ENCODE measurements at regions not wholly inside any gene's neighbourhood (a gene's known extent, or its start where the extent isn't known, plus 50 kb on each side); places are given as distances from the start of the nearest gene placed in this dataset.

GRCh38 chr2:2696325-2696724, 365.2 kb upstream of the MYT1L start:
- TF ChIP-seq CTCF (IDR thresholded peaks at IDR 0.05; ENCODE audit: control extremely low read depth, extremely low read depth, low read depth, missing control alignments), result no peak
- DNase-seq (ENCODE audit: extremely low spot score), result no peak
- ChIA-PET POLR2A (no interaction called here), CTCF (no interaction called here)

DNA sequence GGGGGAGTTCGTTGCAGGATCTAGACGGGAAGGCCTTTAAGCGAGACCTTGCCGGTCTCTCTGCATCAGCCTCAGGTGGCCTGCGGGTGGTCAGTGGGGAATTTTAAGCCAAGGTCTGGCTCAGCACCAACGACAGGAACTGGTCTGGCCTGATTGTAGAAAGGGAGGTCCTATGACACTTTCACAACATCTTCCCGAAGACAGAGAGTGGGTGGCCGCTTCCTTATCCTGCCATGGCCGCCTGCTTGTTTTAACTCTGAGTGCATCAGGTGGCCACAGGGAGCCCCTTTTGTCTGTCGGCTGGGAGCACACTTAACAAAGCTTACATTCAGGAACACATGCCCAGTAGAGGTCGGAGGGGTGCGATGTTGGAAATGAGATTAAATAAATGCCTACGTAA, 363.7 kb upstream of the MYT1L start:
- CTCF ChIA-PET, result no interaction called here
- DNase-seq (ENCODE audit: extremely low spot score), result no peak
- TF ChIP-seq CTCF (IDR thresholded peaks at IDR 0.05; ENCODE audit: control extremely low read depth, extremely low read depth, low read depth, missing control alignments), result no peak
- POLR2A ChIA-PET, result no interaction called here

DNA sequence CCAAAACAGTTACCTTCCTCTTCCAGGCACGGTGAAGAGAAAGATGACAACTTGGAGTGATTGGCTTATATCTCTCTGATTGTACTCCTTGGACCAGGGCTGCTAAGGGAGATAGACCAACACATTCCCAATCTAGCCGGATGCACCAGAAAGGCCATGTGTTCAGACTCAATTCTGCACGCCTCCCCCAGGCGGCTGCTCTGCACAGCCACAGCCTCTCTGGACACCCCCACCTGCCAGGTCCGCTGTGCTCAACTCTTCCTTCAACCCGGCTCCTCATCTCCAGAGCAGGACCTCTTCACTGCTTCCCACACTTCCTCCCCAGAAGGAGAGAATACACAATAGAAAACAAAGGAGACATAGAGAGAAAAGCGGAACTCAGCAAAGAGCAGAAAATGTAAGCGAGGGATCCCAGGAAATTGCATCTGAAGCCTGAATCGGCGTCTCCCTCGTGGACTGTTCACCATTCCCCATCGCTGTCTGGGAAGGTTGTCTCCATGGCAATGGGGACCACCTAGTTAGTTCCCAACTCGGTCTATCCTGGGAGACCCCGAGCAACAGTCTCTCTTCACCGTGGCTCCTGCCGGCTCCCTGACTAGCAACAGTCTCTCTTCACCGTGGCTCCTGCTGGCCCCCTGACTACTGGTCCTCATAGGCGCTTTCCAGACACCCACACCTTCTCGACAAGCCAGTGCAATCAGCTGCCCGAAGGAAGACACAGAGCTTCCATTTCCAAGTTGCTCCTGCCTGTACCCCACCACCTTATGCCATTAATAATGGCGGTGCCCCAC, 361.7 kb upstream of the MYT1L start:
- no peak for DNase-seq (ENCODE audit: extremely low spot score)
- ChIA-PET POLR2A (no interaction called here), CTCF (no interaction called here)
- TF ChIP-seq CTCF (IDR thresholded peaks at IDR 0.05; ENCODE audit: control extremely low read depth, extremely low read depth, low read depth, missing control alignments), result no peak

DNA sequence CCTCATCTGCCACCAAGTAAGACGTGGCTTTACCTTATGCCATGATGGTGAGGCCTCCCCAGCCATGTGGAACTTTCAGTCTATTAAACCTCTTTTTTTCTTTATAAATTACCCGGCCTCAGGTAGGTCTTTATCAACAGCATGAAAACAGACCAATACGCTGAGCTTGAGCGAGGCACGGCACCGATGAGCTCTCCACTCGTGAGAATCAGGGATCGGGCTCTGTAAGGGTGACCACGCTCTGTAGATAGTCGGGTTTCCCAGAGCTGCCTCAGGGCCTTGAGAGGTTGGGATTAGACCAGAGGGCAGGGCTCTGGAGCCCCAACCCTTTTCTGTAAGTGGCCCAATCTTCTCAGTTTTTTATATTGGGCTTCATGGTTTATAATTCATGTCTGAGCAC, 360.3 kb upstream of the MYT1L start:
- no peak for DNase-seq (ENCODE audit: extremely low spot score)
- ChIA-PET POLR2A (no interaction called here), CTCF (interaction anchor here (1.0 kb wide), 1 partner anchor 19 kb away, joined by 3 read pairs; no protein-coding TSS in a partner anchor)

DNA sequence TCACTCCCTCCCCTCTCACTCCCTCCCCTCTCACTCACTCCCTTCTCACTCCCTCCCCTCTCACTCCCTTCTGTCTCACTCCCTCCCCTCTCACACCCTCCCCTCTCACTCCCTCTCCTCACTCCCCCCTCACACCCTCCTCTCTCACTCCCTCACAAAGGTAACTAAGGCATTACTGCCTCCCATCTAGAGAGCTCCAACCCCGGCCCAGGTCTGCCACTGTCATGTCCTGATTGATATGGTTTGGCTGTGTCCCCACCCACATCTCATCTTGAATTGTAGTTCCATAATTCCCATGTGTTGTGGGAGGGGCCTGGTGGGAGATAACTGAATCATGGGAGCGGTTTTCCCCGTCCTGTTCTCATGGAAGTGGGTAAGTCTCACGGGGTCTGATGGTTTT, 359.9 kb upstream of the MYT1L start:
- ChIA-PET POLR2A (no interaction called here), CTCF (interaction anchor here (1.0 kb wide), 1 partner anchor 18 kb away, joined by 3 read pairs; no protein-coding TSS in a partner anchor)
- DNase-seq (ENCODE audit: extremely low spot score), result no peak
- no peak for TF ChIP-seq CTCF (IDR thresholded peaks at IDR 0.05; ENCODE audit: control extremely low read depth, extremely low read depth, low read depth, missing control alignments)

More for the DNA sequence above, 360.3 kb upstream of the MYT1L start:
- TF ChIP-seq CTCF (IDR thresholded peaks at IDR 0.05; ENCODE audit: control extremely low read depth, extremely low read depth, low read depth, missing control alignments), result no peak

DNA sequence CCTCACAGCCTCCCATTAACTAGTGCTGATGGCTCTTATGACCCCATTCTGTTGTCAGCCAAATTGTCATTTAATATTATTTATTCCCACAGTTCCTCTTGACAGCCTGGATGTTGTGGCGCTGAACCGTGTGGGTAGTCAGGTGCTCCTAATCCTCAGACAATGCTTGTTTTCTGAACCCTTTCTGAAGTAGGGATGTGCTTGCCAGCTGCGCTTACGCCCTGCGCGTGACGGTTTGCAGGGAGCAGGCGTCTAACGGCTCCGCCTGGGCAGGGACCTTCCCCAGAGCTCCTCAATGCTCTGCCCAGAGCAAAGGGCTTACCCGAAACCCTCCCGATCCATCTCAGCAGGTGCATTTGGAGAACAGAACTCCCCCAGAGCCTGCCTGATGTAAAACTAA, 358.2 kb upstream of the MYT1L start:
- ChIA-PET CTCF (no interaction called here), POLR2A (no interaction called here)
- no peak for DNase-seq (ENCODE audit: extremely low spot score)
- TF ChIP-seq CTCF (IDR thresholded peaks at IDR 0.05; ENCODE audit: control extremely low read depth, extremely low read depth, low read depth, missing control alignments), result no peak
